Activated naive CD8-positive, alpha-beta T cell treated with anti-CD3 and anti-CD28 coated beads, Interleukin-2, amount 10 ng/mL, durations not matched to agents 7 days and 5 days (primary cell): ENCODE measurements at regions not wholly inside any gene's neighbourhood (a gene's known extent, or its start where the extent isn't known, plus 50 kb on each side); places are given as distances from the start of the nearest gene placed in this dataset.

Experiments used
- ATAC-seq: fragments of 150-1000 bp; cut with Tn5 transposase; one replicate; pipeline ENCODE4 v1.10.0; 2021; ENCODE audit warnings: low read depth, moderate library complexity
- POLR2A ChIA-PET: fragments of 350-600 bp; sonication (Branson Sonifier 250); formaldehyde crosslinking; loops from one replicate; lab custom pipeline; 2021; ENCODE audit warnings: antibody characterized with exemption; lab: Charles Lee
- DNase-seq: peaks from one replicate; pipeline ENCODE4 v3.0.0; 2021
- H3K27ac Mint-ChIP-seq: one replicate; pipeline ENCODE4 v1.8.0; 2022; ENCODE audit warnings: mild to moderate bottlenecking, mixed read lengths
- H3K27me3 Mint-ChIP-seq: one replicate; pipeline ENCODE4 v1.8.0; 2022; ENCODE audit warnings: mild to moderate bottlenecking, moderate library complexity, mixed read lengths
- H3K36me3 Mint-ChIP-seq: one replicate; pipeline ENCODE4 v1.8.0; 2021; ENCODE audit warnings: mild to moderate bottlenecking, mixed read lengths
- H3K4me1 Mint-ChIP-seq: one replicate; pipeline ENCODE4 v1.8.0; 2021; ENCODE audit warnings: mixed read lengths
- H3K4me3 Mint-ChIP-seq: one replicate; pipeline ENCODE4 v1.8.0; 2022; ENCODE audit warnings: mild to moderate bottlenecking, moderate library complexity, mixed read lengths
- H3K9me3 Mint-ChIP-seq: one replicate; pipeline ENCODE4 v1.8.0; 2021; ENCODE audit warnings: mixed read lengths

DNA sequence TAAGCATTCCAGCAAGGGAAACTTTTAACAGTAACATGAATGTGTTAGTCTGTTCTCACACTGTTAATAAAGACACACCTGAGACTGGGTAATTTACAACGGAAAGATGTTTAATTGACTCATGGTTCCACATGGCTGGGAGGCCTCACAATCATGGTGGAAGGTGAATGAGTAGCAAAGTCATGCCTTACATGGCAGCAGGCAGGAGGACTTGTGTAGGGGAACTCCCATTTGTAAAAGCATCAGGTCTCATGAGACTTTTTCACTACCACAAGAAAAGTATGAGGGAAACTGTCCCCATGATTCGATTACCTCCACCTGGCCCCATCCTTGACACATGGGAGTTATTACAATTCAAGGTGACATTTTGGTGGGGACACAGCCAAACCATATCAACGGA lies 168.3 kb downstream of the PAH start:
- H3K4me1 Mint-ChIP-seq: no peaks in the 10 kb centered on the region
- POLR2A ChIA-PET: no interaction called here
- ATAC-seq: no peak

DNA sequence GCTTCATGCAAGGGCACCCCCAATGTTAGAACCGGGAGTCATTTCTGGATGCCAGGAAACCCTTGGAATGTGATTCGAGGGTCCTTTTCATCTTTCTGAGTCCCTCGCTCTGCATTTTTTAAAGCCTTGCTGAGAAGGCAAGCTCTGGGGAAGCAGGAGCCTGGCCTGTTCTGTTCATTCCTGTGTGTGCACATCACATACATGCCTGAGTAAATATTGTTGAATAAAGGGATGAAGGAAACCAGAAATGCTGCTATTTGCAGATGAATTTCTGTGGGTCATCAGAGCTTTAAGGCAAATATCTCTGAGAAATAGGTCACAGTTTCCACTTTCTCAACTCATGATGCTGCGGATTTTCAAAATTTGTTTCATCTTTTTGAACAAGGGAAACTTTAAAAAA lies 170.1 kb downstream of the PAH start:
- Mint-ChIP-seq H3K4me1 (no peaks in the 10 kb centered on the region), H3K36me3 (no peaks in the 10 kb centered on the region), H3K27me3 (peaks cover 3% of the 10 kb centered on the region), H3K4me3 (no peak overlapping the region), H3K27ac (no peak overlapping the region), H3K9me3 (no peaks in the 10 kb centered on the region)
- no peak for DNase-seq
- ATAC-seq: no peak
- POLR2A ChIA-PET: no interaction called here

More for the DNA sequence above, 168.3 kb downstream of the PAH start:
- peaks cover 3% of the 10 kb centered on the region for H3K27me3 Mint-ChIP-seq
- no peak for DNase-seq
- H3K4me3 Mint-ChIP-seq: no peak overlapping the region
- no peak overlapping the region for H3K27ac Mint-ChIP-seq
- H3K36me3 Mint-ChIP-seq: no peaks in the 10 kb centered on the region
- H3K9me3 Mint-ChIP-seq: no peaks in the 10 kb centered on the region

DNA sequence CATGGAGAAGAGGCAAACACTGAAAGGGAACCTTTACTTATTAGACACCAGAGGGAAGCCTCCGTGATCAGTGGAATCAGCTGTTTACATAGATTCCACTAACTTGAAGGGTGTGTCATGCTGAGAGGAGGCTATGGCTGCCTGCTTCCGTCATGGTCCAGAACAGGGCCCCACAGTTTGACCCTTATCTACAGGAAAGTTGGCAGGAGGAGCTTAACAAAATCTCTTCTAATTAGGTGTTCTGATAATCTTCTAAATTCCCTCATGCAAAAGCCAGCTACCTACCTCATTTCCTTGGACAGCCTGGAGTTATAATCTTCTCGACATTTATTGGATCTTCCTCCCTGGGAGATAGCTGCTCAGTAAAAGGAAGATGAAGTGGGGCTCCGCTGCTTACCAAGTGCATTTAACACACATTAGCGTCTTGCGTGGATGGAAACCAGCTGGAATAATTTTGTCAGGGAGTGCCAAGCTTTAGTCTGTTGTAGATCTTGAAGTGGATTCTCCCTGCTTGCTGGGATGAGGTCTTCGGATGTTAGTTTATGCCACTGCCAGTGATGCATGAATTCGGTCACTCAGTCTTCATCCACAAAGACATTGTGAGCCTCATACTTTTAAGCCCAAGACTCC lies 171.0 kb downstream of the PAH start:
- Mint-ChIP-seq H3K27ac (no peak overlapping the region), H3K36me3 (no peaks in the 10 kb centered on the region), H3K4me1 (no peaks in the 10 kb centered on the region), H3K9me3 (no peaks in the 10 kb centered on the region), H3K27me3 (peaks cover 3% of the 10 kb centered on the region), H3K4me3 (no peak overlapping the region)
- ATAC-seq (no peak), DNase-seq (no peak)
- POLR2A ChIA-PET: no interaction called here

DNA sequence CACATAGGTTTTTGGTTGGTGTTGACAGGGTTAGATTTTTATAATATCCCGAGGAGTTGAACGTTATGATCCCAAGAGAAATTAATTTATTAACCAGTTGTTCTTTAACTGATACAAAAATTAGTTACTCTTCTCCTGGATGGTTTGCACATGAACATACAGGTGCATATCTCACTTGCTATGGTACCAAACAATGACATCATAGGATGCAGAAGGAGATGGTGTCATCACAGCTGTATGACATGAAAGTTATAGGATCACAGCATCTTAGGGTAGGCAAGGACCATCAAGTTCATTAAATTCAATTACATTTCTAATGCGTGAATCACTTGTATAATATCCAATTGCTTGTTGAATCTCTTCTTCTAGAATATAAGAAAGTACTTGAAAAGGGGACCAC lies 175.8 kb downstream of the PAH start:
- Mint-ChIP-seq H3K27me3 (peaks cover 6% of the 10 kb centered on the region), H3K27ac (no peak overlapping the region), H3K4me1 (no peaks in the 10 kb centered on the region), H3K4me3 (no peak overlapping the region), H3K9me3 (no peaks in the 10 kb centered on the region), H3K36me3 (no peaks in the 10 kb centered on the region)
- ATAC-seq: no peak
- POLR2A ChIA-PET: no interaction called here
- DNase-seq: no peak

DNA sequence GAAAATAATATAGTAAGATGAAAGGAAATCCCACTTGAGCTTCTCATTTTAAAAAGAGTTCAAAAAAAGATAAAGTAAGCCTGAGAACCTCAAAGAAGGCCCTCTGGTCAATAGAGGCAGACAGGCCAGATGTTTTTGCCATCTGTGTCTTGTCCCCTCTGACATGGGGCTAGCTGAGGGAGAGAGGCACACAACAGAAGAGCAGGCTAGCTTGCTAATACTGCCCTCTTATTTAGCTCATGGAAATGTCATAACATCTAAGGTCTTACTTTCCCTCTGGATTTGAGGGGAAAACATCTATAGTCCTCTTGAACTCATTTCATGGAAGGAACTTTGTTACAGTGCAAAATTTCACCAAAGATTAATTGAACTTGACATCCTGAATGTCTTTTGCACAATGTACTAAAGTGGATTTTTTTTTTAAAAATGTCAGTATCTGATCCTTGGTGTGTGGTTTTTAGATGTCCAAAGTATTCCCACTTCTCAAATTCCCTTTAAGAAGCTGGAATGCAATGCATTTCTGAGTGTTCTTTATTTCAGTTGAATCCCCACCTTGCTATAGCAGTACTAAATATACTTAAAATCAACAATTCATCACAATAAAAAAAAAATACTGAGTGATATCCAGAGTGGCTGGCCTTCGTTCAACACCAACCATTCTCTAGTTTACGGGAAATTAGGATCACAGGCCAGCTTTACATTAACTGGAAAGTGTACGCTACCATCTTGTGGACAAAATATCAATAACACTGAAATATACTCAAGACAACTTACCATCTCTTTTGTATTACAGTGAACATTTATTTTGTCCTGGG lies 176.7 kb downstream of the PAH start:
- Mint-ChIP-seq H3K27me3 (peaks cover 6% of the 10 kb centered on the region), H3K9me3 (no peaks in the 10 kb centered on the region), H3K4me1 (peaks cover 1% of the 10 kb centered on the region), H3K27ac (no peak overlapping the region), H3K36me3 (no peaks in the 10 kb centered on the region), H3K4me3 (no peak overlapping the region)
- DNase-seq (no peak), ATAC-seq (no peak)
- POLR2A ChIA-PET: no interaction called here

DNA sequence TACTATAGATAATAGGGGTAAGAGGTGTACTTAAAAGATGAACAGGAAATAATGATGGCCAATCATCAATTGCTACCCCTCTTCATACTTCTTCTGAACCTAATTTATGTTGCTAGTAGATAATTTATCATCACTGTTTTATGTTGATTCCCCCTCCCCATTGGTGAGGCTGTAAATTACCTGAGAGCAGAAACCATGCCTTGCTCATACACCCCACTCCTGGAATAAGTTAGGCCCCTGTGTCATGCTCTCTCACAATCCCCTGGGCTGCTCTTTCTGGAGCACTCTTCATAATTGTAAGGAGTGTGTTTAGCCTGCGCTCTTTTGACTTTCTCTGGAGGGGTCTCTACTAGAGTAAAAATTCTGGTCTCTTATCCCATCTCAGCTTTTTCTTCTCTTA lies 180.7 kb downstream of the PAH start:
- no peak overlapping the region for H3K27ac Mint-ChIP-seq
- DNase-seq: no peak
- no peaks in the 10 kb centered on the region for H3K9me3 Mint-ChIP-seq
- H3K27me3 Mint-ChIP-seq: peaks cover 2% of the 10 kb centered on the region
- no peaks in the 10 kb centered on the region for H3K36me3 Mint-ChIP-seq
- no peak for ATAC-seq
- no peak overlapping the region for H3K4me3 Mint-ChIP-seq
- POLR2A ChIA-PET: no interaction called here
- H3K4me1 Mint-ChIP-seq: peaks cover 4% of the 10 kb centered on the region

DNA sequence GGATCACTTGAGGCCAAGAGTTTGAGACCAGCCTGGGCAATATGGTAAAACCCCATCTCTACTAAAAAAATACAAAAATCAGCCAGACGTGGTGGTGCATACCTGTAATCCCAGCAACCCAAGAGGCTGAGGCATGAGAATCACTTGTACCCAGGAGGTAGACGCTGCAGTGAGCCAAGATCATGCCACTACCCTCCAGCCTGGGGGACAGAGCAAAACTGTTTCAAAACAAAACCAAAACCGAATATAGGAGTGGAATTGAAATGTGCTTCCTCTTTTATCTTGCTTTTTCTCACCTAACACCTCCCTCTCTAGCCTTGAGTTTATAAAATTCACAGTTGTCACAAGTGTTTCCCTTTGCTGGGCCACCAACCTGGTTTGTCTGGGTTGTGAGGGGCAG lies 181.9 kb downstream of the PAH start:
- POLR2A ChIA-PET: no interaction called here
- Mint-ChIP-seq H3K9me3 (no peaks in the 10 kb centered on the region), H3K27me3 (peaks cover 2% of the 10 kb centered on the region), H3K36me3 (no peaks in the 10 kb centered on the region), H3K4me1 (peaks cover 4% of the 10 kb centered on the region), H3K4me3 (peak overlapping the region; percentile 10), H3K27ac (no peak overlapping the region)
- ATAC-seq (no peak), DNase-seq (no peak)

DNA sequence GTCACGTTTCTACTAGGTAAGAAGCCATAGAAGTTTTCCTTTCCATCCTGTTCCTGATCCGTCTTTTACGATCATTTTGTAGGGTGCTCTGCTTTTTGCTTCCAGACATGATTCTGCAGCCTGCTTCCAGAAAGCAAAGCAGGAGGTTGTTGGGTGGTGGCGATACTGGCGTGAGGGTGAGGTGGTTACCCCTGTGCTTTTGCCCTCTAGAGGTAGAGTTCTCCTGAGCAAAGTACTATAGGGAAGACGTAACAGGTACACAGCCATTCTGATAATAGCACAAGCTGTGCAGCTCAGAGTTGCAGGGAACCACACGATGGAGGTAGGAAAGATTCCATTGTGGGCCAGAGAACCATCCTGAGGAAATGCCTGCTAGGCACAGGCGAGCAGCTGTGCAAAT lies 186.0 kb downstream of the PAH start:
- ATAC-seq: no peak
- peaks cover 4% of the 10 kb centered on the region for H3K4me1 Mint-ChIP-seq
- H3K27ac Mint-ChIP-seq: no peak overlapping the region
- H3K4me3 Mint-ChIP-seq: no peak overlapping the region
- no peak for DNase-seq
- POLR2A ChIA-PET: no interaction called here
- no peaks in the 10 kb centered on the region for H3K27me3 Mint-ChIP-seq
- H3K36me3 Mint-ChIP-seq: no peaks in the 10 kb centered on the region
- H3K9me3 Mint-ChIP-seq: no peaks in the 10 kb centered on the region

DNA sequence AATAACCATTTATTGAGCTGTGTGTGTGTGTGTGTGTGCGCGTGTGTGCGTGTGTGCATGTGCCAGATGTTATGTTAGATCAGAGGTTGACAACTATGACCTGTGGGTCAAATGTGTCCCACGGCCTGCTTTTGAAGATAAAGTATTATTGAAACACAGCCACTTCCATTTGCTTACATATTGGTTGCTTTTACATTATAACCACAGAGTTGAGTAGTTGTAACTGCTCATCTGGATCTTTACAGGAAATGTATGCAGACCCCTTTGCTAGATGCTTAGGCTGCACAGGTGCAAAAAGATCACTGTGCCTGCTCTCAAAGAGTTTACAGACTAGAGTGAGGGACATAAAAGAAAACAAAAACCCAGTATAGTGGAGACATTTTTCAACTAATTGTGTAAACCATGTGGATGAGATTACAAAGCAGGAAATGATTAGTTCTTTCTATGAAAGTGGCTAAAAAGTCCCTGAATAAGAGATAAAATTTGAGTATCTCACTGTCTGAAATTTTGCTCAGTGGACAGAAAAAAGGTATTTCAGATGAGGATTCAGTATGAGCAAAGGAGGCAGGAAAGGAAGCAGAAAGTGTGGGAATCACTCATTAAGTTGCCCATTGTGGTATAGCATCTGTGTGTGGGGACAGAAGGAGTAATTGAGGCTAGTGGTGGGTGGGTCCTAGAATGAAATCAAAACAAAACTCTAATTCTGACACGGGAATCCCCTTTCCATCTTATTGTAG lies 188.4 kb downstream of the PAH start:
- H3K9me3 Mint-ChIP-seq: no peaks in the 10 kb centered on the region
- ATAC-seq: no peak
- H3K4me1 Mint-ChIP-seq: no peaks in the 10 kb centered on the region
- POLR2A ChIA-PET: no interaction called here
- H3K36me3 Mint-ChIP-seq: no peaks in the 10 kb centered on the region
- no peak overlapping the region for H3K27ac Mint-ChIP-seq
- no peaks in the 10 kb centered on the region for H3K27me3 Mint-ChIP-seq
- DNase-seq: no peak
- no peak overlapping the region for H3K4me3 Mint-ChIP-seq

DNA sequence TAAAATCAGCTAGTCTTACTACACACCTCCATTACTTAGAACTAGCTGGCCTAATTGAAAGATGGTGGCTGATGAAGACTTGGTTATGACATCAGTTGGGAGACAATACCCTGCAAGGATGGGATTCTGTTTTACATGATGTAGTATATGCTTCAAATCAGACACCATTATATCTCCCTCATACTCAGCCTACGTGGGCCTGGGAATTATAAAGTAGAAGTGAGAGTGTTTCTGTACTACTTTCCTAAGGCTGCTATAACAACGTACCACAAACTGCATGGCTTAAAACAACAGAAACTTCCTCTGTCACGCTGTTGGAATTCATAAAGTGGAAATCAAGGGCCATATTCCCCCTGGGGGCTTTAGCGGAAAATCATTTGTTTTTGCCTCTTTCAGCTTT lies 190.4 kb downstream of the PAH start:
- Mint-ChIP-seq H3K36me3 (no peaks in the 10 kb centered on the region), H3K4me3 (no peak overlapping the region), H3K9me3 (no peaks in the 10 kb centered on the region), H3K27me3 (no peaks in the 10 kb centered on the region), H3K27ac (no peak overlapping the region), H3K4me1 (no peaks in the 10 kb centered on the region)
- ATAC-seq (no peak), DNase-seq (no peak)
- POLR2A ChIA-PET: no interaction called here

DNA sequence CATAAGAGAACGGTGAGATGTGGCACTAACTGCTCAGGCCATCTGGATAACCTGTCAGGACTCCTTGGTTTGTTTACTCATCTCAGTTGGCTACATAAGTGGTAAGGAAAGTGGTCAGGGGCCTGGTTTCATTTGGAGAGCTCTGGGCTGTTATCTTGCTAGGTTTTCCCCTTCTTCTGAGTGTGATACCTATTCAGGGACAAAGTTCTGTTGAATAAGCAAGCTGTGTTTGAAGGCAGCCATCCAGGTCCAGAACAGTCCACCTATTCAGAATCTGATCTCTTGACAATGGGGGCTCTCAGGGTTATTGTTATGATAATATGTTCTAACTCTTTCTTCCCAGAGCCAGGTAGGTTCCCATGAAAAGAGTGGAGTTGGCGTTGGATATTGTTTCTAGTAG lies 194.9 kb downstream of the PAH start:
- Mint-ChIP-seq H3K27me3 (peaks cover 2% of the 10 kb centered on the region), H3K9me3 (no peaks in the 10 kb centered on the region), H3K4me1 (no peaks in the 10 kb centered on the region), H3K36me3 (no peaks in the 10 kb centered on the region), H3K4me3 (no peak overlapping the region), H3K27ac (no peak overlapping the region)
- POLR2A ChIA-PET: no interaction called here
- no peak for ATAC-seq
- no peak for DNase-seq

DNA sequence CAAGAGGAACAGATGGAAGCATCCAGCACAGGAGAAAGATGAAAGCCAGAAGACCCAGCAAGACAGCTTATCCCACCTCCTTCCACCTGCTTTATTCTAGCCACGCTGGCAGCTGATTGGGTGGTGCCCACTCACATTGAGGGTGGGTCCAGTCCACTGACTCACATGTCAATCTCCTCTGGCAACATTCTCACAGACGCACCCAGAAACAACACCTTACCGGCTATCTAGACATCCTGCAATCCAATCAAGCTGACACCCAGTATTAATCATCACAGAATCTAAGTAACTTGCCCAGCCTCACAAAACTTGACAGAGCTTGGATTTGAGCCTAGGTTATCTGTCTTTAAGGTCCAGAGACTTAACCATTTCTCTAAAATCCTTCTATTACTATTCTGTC lies 208.9 kb downstream of the PAH start:
- no peak overlapping the region for H3K4me3 Mint-ChIP-seq
- DNase-seq (no peak), ATAC-seq (no peak)
- H3K9me3 Mint-ChIP-seq: no peaks in the 10 kb centered on the region
- POLR2A ChIA-PET: no interaction called here
- no peaks in the 10 kb centered on the region for H3K4me1 Mint-ChIP-seq
- H3K27me3 Mint-ChIP-seq: no peaks in the 10 kb centered on the region
- no peak overlapping the region for H3K27ac Mint-ChIP-seq
- no peaks in the 10 kb centered on the region for H3K36me3 Mint-ChIP-seq

DNA sequence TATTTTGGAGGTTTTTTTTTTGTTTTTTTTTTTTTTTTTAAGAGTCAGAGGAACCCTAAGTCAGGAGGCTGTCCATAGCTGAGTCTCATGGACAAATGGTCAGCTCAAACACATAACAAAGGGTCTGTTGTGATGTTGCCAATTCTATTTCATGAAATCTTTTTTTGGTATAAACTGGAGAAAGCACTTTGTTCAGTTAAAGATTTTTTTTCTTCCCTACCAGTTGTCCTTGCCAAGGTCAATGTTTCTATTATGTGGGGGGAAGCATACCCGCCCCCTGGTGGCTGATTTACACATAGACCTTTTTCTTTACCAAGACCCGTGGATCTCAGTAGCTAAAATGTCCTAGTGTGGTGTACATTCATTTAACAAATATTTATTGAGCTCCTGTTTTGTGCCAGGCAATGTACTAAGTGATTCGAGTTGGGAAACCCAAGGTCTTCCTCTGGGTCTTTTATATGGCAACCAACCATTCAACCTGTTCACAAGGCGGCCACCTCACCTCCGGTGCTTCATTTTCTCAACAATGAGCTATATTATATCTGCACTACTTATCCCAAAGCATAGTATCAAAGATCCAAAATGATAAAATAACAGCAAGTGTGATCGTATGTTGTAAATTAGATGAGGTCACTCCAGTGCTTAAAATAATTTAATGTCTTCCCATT lies 214.5 kb downstream of the PAH start:
- Mint-ChIP-seq H3K4me1 (no peaks in the 10 kb centered on the region), H3K4me3 (no peak overlapping the region), H3K9me3 (no peaks in the 10 kb centered on the region), H3K27me3 (no peaks in the 10 kb centered on the region), H3K36me3 (no peaks in the 10 kb centered on the region), H3K27ac (no peak overlapping the region)
- no peak for DNase-seq
- no peak for ATAC-seq
- POLR2A ChIA-PET: no interaction called here
